ENCODE measurements at regions not wholly inside any gene's neighbourhood (a gene's known extent, or its start where the extent isn't known, plus 50 kb on each side); places are given as distances from the start of the nearest gene placed in this dataset.

DNA sequence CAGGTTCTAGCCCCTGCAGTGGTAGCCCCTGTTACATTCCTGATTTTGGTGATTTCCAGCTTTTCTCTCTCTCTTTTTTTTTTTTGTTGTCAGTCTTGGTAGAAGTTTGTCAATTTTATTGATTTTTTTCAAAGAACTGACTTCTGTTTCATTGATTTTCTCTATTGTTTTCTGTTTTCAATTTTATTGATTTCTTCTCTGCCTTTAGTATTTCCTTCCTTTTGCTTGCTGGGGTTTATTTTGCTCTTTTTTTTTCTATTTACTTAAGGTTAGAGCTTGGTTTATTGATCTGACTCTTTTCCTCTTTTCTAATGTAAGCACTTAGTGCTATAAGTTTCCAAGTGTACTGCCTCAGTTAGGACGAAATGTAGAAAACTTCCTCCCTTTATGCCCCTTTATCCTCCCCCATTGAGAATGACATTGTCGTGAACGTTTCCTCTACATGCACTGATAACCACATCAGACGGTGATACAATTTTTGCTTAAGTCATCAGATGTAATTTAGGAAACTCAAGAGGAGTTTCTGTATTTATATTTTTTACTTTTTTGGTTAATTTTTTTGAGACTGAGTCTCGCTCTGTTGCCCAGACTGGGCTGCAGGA, 81.1 kb upstream of the HS6ST1 start:
- no peak for DNase-seq (ENCODE audit: low read depth in 1 of 2, low spot score in 1 of 2)

DNA sequence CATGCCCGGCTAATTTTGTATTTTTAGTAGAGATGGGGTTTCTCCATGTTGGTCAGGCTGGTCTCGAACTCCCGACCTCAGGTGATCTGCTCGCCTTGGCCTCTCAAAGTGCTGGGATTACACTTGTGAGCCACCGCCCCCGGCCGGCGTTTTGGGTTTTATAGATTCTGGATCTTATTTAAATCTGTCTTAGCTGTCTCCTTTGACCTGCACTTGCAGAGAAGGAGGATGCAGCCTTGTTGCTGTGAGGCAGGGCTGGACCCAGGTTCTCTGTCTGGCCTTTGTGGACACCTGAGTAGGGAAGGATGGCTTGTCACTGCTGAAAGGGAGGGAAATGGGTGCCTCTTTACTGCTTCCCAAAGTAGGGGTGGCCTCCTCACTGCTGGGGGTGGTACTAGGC, 83.0 kb upstream of the HS6ST1 start:
- no peak for DNase-seq (ENCODE audit: low read depth in 1 of 2, low spot score in 1 of 2)

DNA sequence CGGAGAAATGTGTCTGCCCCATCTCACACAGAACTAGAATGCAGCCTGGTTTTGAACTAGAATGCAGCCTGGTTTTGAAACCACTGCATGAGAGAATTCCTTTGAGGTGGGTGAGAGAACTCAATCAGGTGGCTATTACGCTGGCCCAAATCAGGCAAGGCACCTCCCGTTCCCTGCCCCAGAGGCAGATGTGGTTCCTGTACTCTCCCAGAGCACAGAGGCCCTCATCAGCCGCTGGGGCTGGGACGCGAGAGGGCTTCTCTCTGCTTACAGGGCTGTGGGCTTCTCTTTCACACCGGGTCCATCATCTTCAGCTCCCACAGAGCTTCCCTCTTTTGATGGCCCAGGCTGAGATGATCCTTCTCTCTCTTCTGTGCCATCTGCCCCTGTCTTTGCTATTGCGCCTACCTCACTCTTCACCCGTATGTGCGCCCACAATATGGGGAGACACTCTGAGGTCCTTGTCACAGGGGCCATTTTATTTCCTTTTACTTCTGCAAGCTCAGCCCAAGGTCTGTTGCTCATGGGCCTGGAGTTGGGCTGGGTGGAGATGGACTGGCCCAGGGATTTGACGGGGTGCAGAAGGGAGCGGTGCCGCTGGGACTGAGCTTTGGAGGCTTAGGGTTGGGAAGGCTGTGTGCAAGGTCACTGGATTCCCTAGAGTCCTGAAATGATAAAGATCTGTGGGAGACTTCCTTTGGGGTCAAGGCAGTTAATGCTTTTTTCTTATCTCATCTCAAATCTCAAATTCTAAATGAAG, 84.4 kb upstream of the HS6ST1 start:
- DNase-seq (ENCODE audit: low read depth in 1 of 2, low spot score in 1 of 2), result no peak

DNA sequence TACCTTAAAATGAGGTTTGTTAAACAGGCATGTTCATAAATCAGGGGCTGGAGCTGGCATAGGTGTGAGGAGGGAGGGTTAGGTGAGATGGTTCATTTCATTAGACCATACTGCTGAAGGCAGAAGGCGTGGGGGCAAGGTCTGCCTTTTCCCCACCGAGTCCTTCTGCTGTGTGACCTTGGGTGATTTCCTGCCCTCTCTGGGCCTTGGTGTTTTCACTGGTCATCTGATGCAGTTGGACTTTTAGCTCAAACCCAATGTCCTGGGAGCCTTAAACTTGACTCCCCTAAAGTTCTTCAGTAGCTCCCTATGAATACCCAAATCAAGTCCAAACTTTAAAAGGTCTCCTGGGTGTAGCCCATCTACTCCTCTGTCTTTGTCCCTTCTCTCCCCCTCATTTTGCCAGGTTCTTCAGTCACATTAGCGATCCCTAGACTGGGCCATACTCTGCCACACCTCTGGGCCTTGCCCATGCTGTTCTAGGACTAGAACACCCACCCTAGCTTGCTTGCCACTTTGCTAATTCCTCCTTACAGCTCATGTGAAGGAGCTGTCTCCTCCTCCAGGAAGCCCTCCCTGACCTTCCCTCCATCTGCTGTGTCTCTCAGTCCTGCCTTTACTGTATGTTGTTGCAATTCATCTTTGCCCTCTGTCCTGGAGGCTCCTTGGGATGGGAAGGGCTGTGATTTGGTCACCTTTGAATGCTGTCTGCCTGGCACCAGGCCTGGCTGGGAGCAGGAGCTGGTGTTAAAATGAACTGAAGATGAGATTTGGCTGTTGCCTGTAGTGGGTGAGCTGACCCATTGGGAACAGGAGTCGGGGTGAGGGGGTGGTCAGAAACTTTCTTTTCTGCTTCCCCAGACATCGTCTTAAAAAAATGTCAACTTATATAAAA, 85.4 kb upstream of the HS6ST1 start:
- no peak for DNase-seq (ENCODE audit: low read depth in 1 of 2, low spot score in 1 of 2)

DNA sequence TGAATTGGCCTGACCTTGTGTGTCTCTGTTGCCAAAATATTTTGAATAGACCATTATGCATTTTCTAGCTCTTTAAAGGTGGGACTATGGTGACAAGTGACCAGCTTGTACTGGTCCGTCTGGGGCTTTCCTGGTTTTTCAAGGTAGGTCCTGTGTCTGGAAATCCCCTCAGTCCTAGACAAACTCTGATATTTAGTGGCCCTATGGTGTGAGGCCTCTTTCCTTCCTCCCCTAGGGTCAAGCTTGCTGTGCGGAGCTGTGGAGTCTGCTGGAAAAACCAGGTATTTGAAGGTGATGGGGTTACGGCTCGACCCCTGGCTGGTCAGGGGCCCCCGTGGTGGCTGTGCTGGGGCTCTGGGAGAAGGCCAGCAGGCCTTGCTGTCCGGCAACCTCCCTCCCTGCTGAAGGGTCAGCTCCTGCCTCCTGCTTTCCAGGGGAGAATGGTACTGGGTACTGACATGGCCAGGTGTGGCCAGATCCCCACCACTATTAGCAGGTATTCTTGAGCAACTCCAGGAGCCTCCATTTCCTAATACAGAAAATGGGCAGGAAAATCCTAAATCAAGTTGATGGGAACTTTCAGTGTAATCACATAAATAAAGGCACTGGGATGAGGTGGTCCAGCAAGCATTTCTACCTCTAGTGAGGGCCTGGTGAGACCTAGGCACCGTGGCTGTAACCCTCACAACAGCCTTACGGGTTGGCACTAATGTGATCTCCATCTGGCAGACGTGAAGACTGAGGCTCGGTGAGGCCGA, 86.2 kb upstream of the HS6ST1 start:
- no peak for DNase-seq (ENCODE audit: low read depth in 1 of 2, low spot score in 1 of 2)

DNA sequence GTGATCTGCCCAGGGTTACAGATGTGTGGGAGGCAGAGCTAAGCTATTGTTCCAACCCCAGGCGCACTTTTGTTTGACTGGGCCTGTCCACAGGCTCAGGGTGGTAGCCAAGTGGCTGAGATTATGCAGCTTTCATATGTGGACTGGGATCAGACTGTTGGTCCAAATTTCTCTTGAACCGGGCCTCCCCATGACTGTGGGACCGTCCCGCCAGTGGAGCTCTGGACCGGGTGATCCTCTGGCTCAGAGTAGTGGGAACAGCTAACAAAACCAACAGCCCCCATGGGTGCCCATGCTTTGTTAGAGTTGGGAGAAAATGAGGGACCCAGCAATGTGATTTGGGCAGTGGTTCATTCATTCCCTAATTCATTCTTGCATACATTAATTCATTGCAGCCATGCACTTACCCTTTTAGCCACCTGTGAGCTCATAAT, 86.8 kb upstream of the HS6ST1 start:
- no peak for DNase-seq (ENCODE audit: low read depth in 1 of 2, low spot score in 1 of 2)

DNA sequence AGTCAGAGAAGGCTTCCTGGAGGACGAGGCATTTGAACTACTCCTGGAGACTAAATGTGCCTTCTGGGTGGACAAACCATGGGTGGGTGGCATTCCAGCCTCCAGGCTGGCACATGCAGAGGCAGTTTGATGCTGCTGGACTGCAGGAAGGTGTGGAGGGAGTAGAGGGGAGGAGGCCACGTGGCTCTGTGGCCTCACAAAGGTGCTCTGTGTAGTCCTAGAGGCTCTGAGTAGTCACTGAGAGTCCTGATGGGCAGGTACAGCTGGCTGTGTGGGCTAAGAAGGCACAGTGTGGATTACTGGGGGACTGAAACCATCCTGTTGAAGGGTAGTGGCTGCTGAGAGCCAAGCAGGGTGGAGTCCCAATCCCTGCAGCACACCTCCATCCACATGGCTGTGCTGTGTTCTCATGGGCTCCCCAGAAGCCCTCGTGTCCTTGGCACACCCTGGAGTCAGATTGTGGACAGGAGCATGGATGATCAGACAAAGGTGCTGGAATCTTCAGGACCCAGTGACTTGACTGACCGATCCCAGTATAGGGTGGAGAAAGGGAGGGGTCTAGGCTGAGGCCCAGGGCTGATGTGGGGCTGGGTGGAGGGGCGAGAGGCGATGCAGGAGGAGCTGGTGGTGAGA, 87.4 kb upstream of the HS6ST1 start:
- no peak for DNase-seq (ENCODE audit: low read depth in 1 of 2, low spot score in 1 of 2)

DNA sequence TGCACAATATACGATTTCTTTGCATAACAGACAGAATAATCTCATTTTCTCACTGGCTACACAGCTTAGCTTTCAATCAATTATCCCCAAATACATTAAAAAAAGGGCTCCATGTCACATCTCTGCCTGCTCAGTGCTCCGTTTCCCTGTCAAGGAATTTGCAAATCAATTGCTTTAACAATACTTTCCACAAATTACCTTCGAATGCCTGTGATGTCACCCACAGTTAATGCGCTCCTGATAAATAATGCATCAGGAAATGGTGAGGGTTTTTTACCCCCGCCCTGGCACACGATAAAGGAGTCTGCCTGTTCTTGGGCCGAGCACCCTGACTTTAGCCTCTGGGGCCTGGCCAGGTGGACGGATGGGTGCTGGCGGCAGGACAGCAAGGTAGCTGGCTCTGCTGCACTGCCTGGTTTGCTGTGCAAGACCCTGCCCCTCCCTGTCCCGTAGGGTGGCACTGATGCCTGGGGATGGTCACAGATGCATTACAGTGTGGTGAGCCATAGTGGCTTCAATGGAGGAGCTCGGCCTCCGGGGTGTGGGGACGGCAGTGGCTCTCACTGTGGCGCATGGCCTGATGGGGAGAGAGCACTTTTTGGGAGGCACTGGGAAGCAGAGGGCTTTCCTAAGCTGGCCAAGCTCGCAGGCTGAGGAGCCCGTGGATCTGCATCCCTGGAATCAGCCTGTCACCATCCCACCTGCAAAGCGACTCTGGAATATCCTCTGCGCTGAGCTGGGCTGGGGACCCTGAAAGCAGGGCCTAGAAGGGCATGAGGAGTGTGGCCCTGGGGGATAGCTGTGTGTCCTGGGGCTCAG, 88.3 kb upstream of the HS6ST1 start:
- DNase-seq (ENCODE audit: low read depth in 1 of 2, low spot score in 1 of 2), result no peak

DNA sequence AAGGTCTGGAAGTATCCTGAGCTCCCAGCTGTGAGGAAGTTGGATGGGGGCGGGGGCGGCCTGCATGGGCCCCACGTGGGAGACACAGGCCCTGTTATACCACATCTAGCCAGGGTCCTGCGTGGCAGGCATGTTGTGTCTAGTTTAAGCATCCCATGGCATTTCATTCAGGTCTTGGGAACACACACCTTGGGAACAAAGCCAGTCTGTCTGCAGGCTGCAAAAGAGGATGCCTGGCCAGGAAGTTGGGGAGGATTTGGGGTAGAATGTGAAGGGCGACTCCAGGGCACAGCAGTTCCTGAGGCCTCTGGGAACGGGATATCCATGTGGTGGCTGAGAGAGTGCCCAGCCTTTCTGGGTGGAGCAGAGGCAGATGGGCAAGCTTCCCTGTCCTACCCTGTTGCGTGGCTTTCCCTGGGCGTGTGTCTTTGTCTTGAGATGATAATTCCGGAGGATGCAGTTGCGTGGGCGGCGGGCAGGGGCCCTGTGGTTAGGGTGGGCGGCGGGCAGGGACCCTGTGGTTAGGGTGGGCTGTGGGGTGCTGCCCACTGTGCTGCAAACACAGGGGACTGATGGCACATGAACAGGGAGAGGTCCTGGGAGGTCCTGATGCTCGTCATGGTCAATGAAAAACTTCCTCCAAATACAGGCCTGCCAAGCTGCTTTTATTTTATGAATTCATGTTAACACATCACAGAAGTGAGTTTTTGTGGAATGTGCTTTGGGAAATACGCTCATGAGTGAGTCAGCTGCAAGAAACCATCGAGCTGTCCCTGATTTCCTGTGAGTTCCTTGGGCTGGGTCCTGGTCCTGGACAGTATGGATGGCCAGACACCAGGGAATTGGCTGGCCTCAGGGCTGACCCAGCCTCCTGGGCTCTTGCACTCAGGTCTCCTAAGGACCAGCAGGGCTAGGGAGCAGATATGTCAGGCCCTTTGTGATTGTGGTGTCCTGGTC, 90.0 kb upstream of the HS6ST1 start:
- no peak for DNase-seq (ENCODE audit: low read depth in 1 of 2, low spot score in 1 of 2)

DNA sequence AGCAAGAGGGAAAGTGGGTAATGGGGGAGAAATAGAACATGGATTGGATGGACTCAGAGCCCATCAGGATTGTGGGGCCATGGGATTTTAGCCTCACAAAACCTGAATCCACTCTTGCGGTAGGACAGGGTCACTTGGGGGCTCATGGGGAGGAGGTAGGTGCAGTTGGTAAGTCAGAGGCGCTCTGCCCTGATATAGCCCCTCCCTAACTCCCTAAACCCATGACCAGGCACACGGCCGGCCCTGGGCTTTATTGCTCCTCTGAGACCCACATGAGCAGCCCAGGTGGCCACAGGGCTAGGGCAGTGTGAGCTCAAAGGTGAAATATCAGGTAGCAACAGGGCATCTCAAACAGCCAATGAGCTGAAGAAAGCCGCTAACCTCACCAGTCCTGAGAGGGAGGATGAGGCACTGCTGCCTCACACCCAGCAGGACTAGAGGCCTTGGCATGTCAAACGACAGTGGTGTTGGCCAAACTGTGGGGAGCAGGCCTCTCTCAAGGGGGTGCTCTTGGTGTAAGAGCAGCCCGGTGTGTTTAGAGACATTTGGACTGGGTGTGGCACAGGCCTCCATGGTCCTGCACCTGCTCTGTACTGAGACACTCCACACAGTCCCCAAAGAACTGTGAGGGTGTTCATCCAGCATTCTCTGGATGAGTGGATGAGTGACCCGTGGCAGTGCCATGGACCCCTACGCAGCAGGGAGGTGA, 90.8 kb upstream of the HS6ST1 start:
- DNase-seq (ENCODE audit: low read depth in 1 of 2, low spot score in 1 of 2), result no peak

DNA sequence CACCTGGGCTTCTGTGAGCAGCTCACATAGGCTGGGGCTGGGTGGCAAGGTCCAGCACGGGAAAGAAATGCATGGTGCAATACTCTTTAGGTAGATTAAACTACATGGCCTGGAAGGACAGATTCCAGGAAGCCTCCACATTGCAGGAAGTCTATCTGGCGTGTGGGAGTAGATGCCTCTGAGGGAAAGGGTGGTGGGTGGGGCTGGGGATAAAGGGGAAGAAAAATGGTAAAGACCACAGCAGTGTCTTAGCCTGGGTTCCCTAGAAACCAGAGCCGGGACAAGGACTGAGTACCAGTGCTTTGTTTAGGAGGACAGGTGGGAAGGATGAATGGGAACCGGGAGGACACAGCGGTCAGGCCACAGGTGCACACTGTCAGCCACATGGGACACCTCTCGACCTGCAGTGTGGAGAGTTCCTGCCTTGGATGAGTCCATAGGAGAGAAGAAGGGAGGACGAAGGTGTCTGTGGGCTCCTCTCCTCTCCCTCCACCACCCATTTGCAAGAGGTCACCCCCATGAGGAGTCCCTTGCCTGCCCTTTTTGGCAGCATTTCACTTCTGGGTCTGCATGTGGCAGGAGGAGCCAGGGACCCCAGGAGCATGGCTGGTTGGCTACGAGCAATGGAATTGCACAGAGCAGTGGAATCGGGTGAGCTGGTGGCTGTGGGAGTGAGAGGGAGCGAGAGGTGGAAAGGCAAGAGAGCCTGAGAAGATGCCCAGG, 91.5 kb upstream of the HS6ST1 start:
- no peak for DNase-seq (ENCODE audit: low read depth in 1 of 2, low spot score in 1 of 2)

DNA sequence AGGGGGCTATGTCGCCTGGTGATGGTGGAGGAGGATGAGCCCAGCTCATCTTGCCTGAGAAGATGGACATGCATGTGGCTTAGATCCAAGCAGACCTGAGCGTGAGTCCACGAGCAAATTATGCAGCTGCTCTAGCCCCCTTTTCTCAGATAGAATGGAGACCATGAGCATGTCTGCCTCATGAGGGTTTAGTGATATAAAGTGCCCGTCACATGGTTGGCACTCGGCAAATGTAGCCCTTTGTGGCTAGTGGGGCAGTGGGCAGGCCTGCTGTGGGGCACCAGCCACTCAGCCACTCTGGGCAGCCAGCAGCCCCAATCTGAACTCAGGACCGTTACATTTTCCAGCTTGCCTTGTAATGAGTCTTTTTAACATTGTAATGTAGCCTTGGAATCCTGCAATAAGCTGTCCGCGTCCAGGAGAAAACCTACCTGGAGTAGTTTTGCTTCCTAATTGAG, 92.1 kb upstream of the HS6ST1 start:
- DNase-seq (ENCODE audit: low read depth in 1 of 2, low spot score in 1 of 2), result no peak

DNA sequence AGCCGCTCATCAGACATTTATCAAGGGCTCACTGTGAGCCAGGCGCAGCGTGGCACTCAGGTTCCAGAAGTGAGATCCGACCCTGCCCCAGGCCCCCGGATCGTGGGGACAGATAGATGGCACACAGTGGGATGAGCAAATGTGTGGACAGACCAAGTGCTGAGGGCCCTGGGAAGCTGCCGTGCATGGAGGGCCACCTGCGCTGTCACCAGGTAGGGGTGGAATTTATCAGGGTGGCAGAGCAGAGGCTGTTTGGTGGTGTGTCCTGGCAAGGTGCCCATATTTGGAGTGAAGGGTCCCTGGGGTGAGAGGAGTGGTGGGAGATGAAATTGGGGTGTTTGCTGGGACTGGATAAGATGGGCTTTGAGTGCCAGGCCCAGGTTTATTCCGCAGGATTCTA, 92.8 kb upstream of the HS6ST1 start:
- no peak for DNase-seq (ENCODE audit: low read depth in 1 of 2, low spot score in 1 of 2)

DNA sequence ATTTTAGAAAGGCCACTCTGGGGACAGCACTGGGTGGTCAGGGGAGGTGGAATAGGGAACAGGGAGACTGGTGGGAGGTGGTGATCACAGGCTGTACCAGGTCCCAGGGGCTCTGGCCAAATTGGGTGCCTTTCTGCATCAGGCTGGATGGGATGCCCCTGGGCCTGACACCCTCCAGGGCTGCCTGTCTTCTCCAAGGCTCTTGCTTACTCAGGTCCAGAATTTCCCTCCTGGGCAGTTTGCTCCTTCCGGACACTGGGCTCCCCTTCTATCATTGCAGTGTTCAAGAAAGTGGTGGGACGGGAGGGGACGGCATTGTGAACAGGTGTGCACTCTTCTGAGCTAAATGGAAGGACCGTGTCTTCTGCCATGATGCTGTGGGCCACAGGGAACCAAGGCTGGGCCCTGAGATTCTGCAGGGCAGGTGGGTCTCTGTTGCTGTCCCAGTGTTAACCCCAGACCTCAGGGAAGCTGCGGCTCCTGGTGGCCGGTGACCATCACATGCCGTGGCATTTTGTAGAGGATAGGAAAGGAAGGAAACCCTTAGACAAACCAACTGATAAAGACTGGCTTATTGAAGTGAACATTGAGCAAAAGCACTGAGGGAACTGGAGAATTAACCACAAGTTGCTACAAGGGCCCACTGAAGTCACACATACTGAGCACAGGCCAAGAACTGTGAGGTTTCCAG, 93.7 kb upstream of the HS6ST1 start:
- no peak for DNase-seq (ENCODE audit: low read depth in 1 of 2, low spot score in 1 of 2)

DNA sequence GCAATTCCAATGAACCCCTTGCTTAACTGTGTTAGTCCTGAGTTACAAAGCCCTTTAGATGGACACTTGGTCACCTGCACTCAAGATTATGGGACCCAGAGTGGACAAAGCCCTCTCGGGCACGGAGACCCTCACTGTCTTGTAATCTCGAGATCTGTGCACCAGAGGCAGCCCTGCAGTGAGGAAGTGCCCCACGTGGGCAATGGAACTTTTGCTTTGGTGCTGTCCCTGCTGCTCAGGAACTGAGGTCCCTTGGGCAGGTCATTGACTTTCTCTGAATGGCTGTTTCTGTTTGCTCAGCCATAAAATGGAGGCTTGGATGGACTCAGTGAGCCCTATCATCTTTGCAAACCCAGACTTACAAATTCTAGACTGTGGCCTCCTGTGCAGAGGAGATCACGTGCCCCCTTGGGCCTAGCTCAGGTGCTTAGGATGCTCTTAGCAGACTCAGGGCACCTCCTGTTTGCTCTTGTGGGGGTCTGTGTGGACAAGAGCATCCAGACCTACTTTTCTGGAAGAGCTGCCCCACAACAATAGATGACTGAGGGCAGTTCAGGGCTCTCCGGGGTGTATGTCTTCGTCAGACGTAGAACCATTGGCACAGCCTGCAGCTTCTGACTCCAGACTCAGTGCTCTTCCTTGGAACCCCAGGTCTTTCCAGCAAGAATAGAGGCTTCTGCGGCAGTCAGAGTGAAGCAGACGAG, 94.5 kb upstream of the HS6ST1 start:
- DNase-seq (ENCODE audit: low read depth in 1 of 2, low spot score in 1 of 2), result no peak

DNA sequence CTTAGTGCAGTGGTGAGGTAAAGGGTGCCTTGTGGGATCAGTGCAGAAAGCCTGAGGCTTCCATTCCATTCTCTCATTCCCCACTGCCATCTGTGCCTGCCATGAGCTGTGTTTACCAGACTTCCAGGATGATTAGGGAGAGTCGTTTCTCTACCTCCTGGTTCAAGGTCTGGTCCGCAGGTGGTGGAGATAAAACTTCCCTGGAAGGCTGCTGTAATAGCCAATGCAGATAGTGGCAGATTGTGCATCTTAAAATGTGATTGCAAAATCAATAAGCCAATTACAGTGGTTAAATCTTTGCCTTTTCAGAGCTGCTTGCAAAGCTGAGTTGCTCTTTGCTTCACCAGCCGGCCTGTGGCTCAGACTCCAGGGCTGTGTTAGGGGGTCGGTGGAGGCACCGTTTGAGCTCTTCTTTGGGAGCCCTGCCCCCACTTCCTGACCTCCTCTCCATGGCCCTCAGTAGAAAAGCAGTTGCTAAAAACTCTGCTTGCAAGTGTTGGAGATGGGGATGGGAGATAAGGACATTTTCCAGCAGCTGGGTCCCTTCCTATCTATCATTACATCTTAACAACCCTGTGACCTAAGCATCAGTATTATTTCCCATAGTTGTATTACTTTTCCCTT, 95.2 kb upstream of the HS6ST1 start:
- DNase-seq (ENCODE audit: low read depth in 1 of 2, low spot score in 1 of 2), result no peak
